ENCODE measurements at regions not wholly inside any gene's neighbourhood (a gene's known extent, or its start where the extent isn't known, plus 50 kb on each side); places are given as distances from the start of the nearest gene placed in this dataset.

- DNase-seq (ENCODE audit: low read depth in 2 of 2), result peak; percentile 66 to 67
Measured at GRCh38 chr13:44212633-44213396, 160.8 kb upstream of the SERP2 start.

- DNase-seq (ENCODE audit: low read depth in 2 of 2), result no peak
Measured at GRCh38 chr13:44218501-44219240, 155.0 kb upstream of the SERP2 start.

- DNase-seq (ENCODE audit: low read depth in 2 of 2), result no peak
Measured at GRCh38 chr13:44219577-44220548, 153.8 kb upstream of the SERP2 start.

- DNase-seq (ENCODE audit: low read depth in 2 of 2), result no peak
Measured at GRCh38 chr13:44220948-44221347, 152.7 kb upstream of the SERP2 start.

GRCh38 chr13:44221657-44222056, 152.0 kb upstream of the SERP2 start:
- no peak for DNase-seq (ENCODE audit: low read depth in 2 of 2)

- no peak for DNase-seq (ENCODE audit: low read depth in 2 of 2)
Measured at GRCh38 chr13:44223770-44224444, 149.7 kb upstream of the SERP2 start.

GRCh38 chr13:44224450-44225149, 149.0 kb upstream of the SERP2 start:
- DNase-seq (ENCODE audit: low read depth in 2 of 2), result no peak

- no peak for DNase-seq (ENCODE audit: low read depth in 2 of 2)
Measured at GRCh38 chr13:44229371-44230030, 144.1 kb upstream of the SERP2 start.

- DNase-seq (ENCODE audit: low read depth in 2 of 2), result no peak
Measured at GRCh38 chr13:44230071-44230470, 143.6 kb upstream of the SERP2 start.

- DNase-seq (ENCODE audit: low read depth in 2 of 2), result no peak
Measured at GRCh38 chr13:44230736-44231135, 142.9 kb upstream of the SERP2 start.

GRCh38 chr13:44231786-44232516, 141.7 kb upstream of the SERP2 start:
- DNase-seq (ENCODE audit: low read depth in 2 of 2), result peak; percentile 65 to 67

- DNase-seq (ENCODE audit: low read depth in 2 of 2), result no peak
Measured at GRCh38 chr13:44232774-44233173, 140.8 kb upstream of the SERP2 start.

- no peak for DNase-seq (ENCODE audit: low read depth in 2 of 2)
Measured at GRCh38 chr13:44234566-44234965, 139.1 kb upstream of the SERP2 start.

GRCh38 chr13:44236370-44236769, 137.3 kb upstream of the SERP2 start:
- no peak for DNase-seq (ENCODE audit: low read depth in 2 of 2)

GRCh38 chr13:44236801-44237207, 136.8 kb upstream of the SERP2 start:
- DNase-seq (ENCODE audit: low read depth in 2 of 2), result no peak

- peak in 1 of 2 experiments; percentile 61 for DNase-seq (ENCODE audit: low read depth in 2 of 2)
Measured at GRCh38 chr13:44237276-44237767, 136.3 kb upstream of the SERP2 start.

- DNase-seq (ENCODE audit: low read depth in 2 of 2), result peak; percentile 63 to 67
Measured at GRCh38 chr13:44237881-44238421, 135.7 kb upstream of the SERP2 start.

- DNase-seq (ENCODE audit: low read depth in 2 of 2), result no peak
Measured at GRCh38 chr13:44240611-44241145, 132.9 kb upstream of the SERP2 start.

GRCh38 chr13:44241638-44242037, 132.0 kb upstream of the SERP2 start:
- DNase-seq (ENCODE audit: low read depth in 2 of 2), result no peak
